GM12878 (cell line): ENCODE measurements at regions not wholly inside any gene's neighbourhood (a gene's known extent, or its start where the extent isn't known, plus 50 kb on each side); places are given as distances from the start of the nearest gene placed in this dataset.

ENCODE experiments used
- ATAC-seq: fragments of 200-7000 bp; cut with Tn5 transposase; 3 replicates; pipeline ENCODE4 v1.9.1; 2020; ENCODE audit warnings: mild to moderate bottlenecking, moderate library complexity
- BruUV-seq: library from RNA; stranded (reverse); fragments of 400-500 nt; replicated peaks from 2 replicates; lab custom pipeline; 2021; lab: Mats Ljungman, UMichigan
- CTCF ChIA-PET: fragments of 300-600 bp; sonication (Branson Sonifier 250); formaldehyde crosslinking; extraction: SDS; loops from one replicate; lab custom pipeline; 2021; ENCODE audit warnings: inconsistent platforms; lab: Yijun Ruan, JAX
- POLR2A ChIA-PET: fragments of 350-600 bp; formaldehyde crosslinking; extraction: SDS; loops from one replicate; lab custom pipeline; 2021; ENCODE audit warnings: inconsistent platforms; lab: Charles Lee
- RAD21 ChIA-PET: fragments of 300-600 bp; sonication (Branson Sonifier 250); formaldehyde crosslinking; loops from one replicate; lab custom pipeline; 2023; ENCODE audit warnings: antibody characterized with exemption; ENCODE audit not compliant: unreplicated experiment; lab: Charles Lee
- SMC1A ChIA-PET: fragments of 300-600 bp; sonication (Branson Sonifier 250); formaldehyde crosslinking; loops from one replicate; lab custom pipeline; 2023; ENCODE audit not compliant: unreplicated experiment, uncharacterized antibody; lab: Charles Lee
- DNase-seq: peaks from one replicate; pipeline ENCODE4 v3.0.0-alpha.2; 2011; ENCODE audit warnings: low read depth, low spot score
- FAIRE-seq: peaks from 3 replicates; lab custom pipeline; 2011; peaks lifted over from hg19 to GRCh38; lab: Jason Lieb, UNC
- H2AFZ ChIP-seq: 2 replicates; pipeline ENCODE4 v1.6.0; 2011; ENCODE audit warnings: low read depth, low read length, control low read depth; ENCODE audit not compliant: control insufficient read depth
- H3K27ac ChIP-seq: 2 replicates; pipeline ENCODE4 v1.5.1; 2011; ENCODE audit warnings: control low read depth; ENCODE audit not compliant: control insufficient read depth, insufficient read depth
- H3K27me3 ChIP-seq, 2 experiments: replicated peaks in 1 of 2; 2 replicates each; pipeline versions ENCODE4 v1.6.0 to v1.6.1; 2011; ENCODE audit warnings: low read length in 1 of 2; ENCODE audit not compliant: control insufficient read depth in 2 of 2, insufficient read depth in 2 of 2
- H3K36me3 ChIP-seq, 2 experiments: 2 replicates each; pipeline ENCODE4 v1.5.1; 2011; ENCODE audit warnings: low read length in 1 of 2; ENCODE audit not compliant: control insufficient read depth in 2 of 2, insufficient read depth in 2 of 2
- H3K4me1 ChIP-seq: 2 replicates; pipeline ENCODE4 v1.6.1; 2011; ENCODE audit warnings: mild to moderate bottlenecking, low read length, moderate library complexity, mixed read lengths; ENCODE audit not compliant: control insufficient read depth, insufficient read depth
- H3K4me2 ChIP-seq: 2 replicates; pipeline ENCODE4 v1.6.0; 2011; ENCODE audit warnings: control low read depth; ENCODE audit not compliant: control insufficient read depth, insufficient read depth
- H3K4me3 ChIP-seq: fragments of 200-600 bp; sonication (generic); 2 replicates; pipeline ENCODE4 v1.5.1; 2016
- H3K79me2 ChIP-seq: 2 replicates; pipeline ENCODE4 v1.6.0; 2011; ENCODE audit warnings: low read length; ENCODE audit not compliant: control insufficient read depth, insufficient read depth
- H3K9ac ChIP-seq: 2 replicates; pipeline ENCODE4 v1.8.0; 2011; ENCODE audit warnings: low read length, control low read depth, mixed read lengths; ENCODE audit not compliant: control insufficient read depth, insufficient read depth
- H3K9me3 ChIP-seq: replicated peaks from 3 replicates; pipeline ENCODE4 v1.5.1; 2011; ENCODE audit warnings: mild to moderate bottlenecking, low read length; ENCODE audit not compliant: control insufficient read depth, insufficient read depth
- H4K20me1 ChIP-seq: 2 replicates; pipeline ENCODE4 v1.6.0; 2011; ENCODE audit not compliant: control insufficient read depth, insufficient read depth
- ASH2L ChIP-seq: fragments of 300-600, 200-600 bp; sonication (generic); IDR thresholded peaks from 2 replicates; pipeline ENCODE4 v1.6.1; 2017; ENCODE audit warnings: low read depth, mild to moderate bottlenecking, borderline replicate concordance
- BHLHE40 ChIP-seq, 2 experiments: fragments of 450-650 bp in 1 of 2; IDR thresholded peaks; 2 replicates each; pipeline ENCODE4 v1.6.1; 2011 to 2017; ENCODE audit warnings: low read depth in 2 of 2, borderline replicate concordance in 1 of 2, improper control_type of control experiment in 1 of 2, low read length in 1 of 2, mild to moderate bottlenecking in 1 of 2
- IRF4 ChIP-seq: IDR thresholded peaks from 2 replicates; pipeline ENCODE4 v1.6.1; 2011; ENCODE audit warnings: low read depth, low read length
- NR2C1 ChIP-seq: fragments of 450-650 bp; IDR thresholded peaks from 2 replicates; pipeline ENCODE4 v1.6.1; 2017; ENCODE audit warnings: antibody characterized with exemption, mild to moderate bottlenecking, moderate library complexity
- WGBS: methylation state at CpG from one replicate; pipeline ENCODE4 v1.1.6; 2016; ENCODE audit warnings: low lambda C conversion rate; ENCODE audit not compliant: insufficient replicate concordance, insufficient coverage; ENCODE audit errors: missing lambda C conversion rate; 5-methylcytosine and 5-hydroxymethylcytosine counted together
- in situ Hi-C: fragments of 300-500 bp; cut with MboI; formaldehyde crosslinking; loops from 9 replicates; pipeline ENCODE4 v1.14.3; 2018; ENCODE audit warnings: mixed read lengths
- intact Hi-C: fragments of 100-400 bp; cut with micrococcal nuclease; formaldehyde crosslinking; loops from one replicate; pipeline ENCODE4 v1.14.2; 2022; ENCODE audit not compliant: unreplicated experiment
- TF ChIP-seq, protein P1 (sequence below): fragments of 150-350 bp; IDR thresholded peaks from 2 replicates; pipeline ENCODE4 v1.6.1; 2014; ENCODE audit warnings: mild to moderate bottlenecking, low read depth, low read length
- TF ChIP-seq, protein P2 (sequence below): IDR thresholded peaks from 2 replicates; pipeline ENCODE4 v1.6.1; 2012; ENCODE audit warnings: low read length, inconsistent platforms
- TF ChIP-seq, protein P3 (sequence below): IDR thresholded peaks from 2 replicates; pipeline ENCODE4 v1.6.1; 2011; ENCODE audit warnings: borderline replicate concordance, low read depth, mild to moderate bottlenecking, moderate library complexity, low read length; ENCODE audit not compliant: insufficient read depth, poor library complexity, severe bottlenecking

DNA sequence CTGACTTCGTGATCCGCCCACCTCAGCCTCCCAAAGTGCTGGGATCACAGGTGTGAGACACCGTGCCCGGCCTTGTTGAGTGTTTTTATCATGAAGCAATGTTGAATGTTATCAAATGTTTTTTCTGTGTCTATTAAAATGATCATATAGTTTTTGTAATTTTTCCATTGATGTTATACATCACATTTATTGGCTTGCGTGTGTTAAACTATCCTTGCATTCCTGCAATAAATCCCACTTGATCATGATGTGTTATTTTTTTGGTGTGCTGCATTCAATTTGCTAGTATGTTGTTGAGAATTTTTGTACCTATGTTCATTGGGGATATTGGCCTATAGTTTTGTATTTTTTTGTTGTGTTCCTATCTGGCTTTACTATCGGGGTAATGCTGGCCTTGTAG lies 113.1 kb upstream of the PARD3B start (continued):
- TF ChIP-seq, protein P1, sequence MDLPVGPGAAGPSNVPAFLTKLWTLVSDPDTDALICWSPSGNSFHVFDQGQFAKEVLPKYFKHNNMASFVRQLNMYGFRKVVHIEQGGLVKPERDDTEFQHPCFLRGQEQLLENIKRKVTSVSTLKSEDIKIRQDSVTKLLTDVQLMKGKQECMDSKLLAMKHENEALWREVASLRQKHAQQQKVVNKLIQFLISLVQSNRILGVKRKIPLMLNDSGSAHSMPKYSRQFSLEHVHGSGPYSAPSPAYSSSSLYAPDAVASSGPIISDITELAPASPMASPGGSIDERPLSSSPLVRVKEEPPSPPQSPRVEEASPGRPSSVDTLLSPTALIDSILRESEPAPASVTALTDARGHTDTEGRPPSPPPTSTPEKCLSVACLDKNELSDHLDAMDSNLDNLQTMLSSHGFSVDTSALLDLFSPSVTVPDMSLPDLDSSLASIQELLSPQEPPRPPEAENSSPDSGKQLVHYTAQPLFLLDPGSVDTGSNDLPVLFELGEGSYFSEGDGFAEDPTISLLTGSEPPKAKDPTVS = no peak
- TF ChIP-seq IRF4 (no peak), NR2C1 (no peak)
- TF ChIP-seq, protein P2, sequence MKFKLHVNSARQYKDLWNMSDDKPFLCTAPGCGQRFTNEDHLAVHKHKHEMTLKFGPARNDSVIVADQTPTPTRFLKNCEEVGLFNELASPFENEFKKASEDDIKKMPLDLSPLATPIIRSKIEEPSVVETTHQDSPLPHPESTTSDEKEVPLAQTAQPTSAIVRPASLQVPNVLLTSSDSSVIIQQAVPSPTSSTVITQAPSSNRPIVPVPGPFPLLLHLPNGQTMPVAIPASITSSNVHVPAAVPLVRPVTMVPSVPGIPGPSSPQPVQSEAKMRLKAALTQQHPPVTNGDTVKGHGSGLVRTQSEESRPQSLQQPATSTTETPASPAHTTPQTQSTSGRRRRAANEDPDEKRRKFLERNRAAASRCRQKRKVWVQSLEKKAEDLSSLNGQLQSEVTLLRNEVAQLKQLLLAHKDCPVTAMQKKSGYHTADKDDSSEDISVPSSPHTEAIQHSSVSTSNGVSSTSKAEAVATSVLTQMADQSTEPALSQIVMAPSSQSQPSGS = no peak
- TF ChIP-seq, all 136 proteins: peak for 0

DNA sequence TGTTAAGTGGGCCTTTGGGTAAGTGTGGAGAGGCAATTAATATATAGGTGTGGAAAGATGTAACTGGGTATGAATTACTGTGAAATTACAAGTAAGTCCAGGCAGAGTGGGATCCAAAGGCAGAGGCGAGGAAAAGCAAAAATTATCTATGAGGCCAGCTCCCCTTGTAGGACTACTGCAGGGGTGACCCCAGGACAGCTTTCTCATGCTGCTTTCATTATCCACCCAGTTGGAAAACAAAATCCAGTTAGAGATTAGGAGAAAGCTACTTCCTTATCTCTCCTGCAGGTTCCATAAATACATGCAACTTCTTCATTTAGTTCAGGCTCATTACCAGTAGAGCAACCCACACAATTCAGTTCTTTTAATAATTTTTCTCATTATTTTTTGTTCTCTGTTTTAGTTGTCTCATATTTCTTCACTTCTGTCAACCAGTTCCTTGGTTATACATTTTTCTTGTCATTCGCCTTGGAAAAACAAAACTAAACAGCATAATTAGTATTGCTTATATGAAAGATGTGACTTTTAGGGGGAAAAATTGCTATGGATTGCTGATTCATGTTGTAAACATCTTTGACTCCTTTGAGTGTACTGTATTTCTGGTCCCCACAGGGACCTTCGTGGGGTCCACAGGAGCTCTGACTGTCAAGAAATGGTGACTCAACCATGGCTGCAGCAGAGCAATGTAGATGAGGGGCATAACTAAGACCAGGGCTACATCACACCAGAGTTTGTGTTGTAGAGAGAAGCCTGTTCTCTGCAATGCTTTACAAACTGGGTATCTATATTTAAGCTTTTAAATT lies 110.4 kb upstream of the PARD3B start:
- RAD21 ChIA-PET = no interaction called here
- POLR2A ChIA-PET = no interaction called here

More for the DNA sequence above, 110.4 kb upstream of the PARD3B start:
- DNase-seq = no peak
- H3K27me3 ChIP-seq = no peaks in the 10 kb centered on the region
- no peaks in the 10 kb centered on the region for H3K9me3 ChIP-seq
- H3K36me3 ChIP-seq = no peaks in the 10 kb centered on the region
- FAIRE-seq = no peak
- ATAC-seq = no peak
- 10% methylated on average over 3 of the region's 3 CpGs for WGBS
- SMC1A ChIA-PET = no interaction called here
- no peaks in the 10 kb centered on the region for H3K4me1 ChIP-seq
- CTCF ChIA-PET = no interaction called here
- no peak overlapping the region for H3K4me3 ChIP-seq
- intact Hi-C loops (no loop called here), in situ Hi-C loops (no loop called here)
- H3K27ac ChIP-seq = no peak overlapping the region
- TF ChIP-seq BHLHE40 (IDR thresholded peaks at IDR 0.05; ENCODE audit: borderline replicate concordance in 1 of 2, low read depth in 2 of 2, low read length in 1 of 2) (no peak), ASH2L (no peak)
- TF ChIP-seq, protein P3, sequence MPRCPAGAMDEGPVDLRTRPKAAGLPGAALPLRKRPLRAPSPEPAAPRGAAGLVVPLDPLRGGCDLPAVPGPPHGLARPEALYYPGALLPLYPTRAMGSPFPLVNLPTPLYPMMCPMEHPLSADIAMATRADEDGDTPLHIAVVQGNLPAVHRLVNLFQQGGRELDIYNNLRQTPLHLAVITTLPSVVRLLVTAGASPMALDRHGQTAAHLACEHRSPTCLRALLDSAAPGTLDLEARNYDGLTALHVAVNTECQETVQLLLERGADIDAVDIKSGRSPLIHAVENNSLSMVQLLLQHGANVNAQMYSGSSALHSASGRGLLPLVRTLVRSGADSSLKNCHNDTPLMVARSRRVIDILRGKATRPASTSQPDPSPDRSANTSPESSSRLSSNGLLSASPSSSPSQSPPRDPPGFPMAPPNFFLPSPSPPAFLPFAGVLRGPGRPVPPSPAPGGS = no peak
- no peaks in the 10 kb centered on the region for H3K79me2 ChIP-seq
- H2AFZ ChIP-seq = no peak overlapping the region
- no TSS peak for BruUV-seq
- H4K20me1 ChIP-seq = no peaks in the 10 kb centered on the region
- no peak overlapping the region for H3K4me2 ChIP-seq
- H3K9ac ChIP-seq = no peak overlapping the region
